Fibroblast of lung (primary cell): ENCODE measurements at regions not wholly inside any gene's neighbourhood (a gene's known extent, or its start where the extent isn't known, plus 50 kb on each side); places are given as distances from the start of the nearest gene placed in this dataset.

Experiments
- DNase-seq, 2 donors: peaks; one replicate each; pipeline versions ENCODE4 v3.0.0 to v3.0.0-alpha.2; 2010; ENCODE audit warnings: low read depth in 2 of 2
- H2AFZ ChIP-seq: 2 replicates; pipeline ENCODE4 v1.5.1; 2012; ENCODE audit warnings: low read length, control low read depth, inconsistent platforms
- H3K27ac ChIP-seq: 2 replicates; pipeline ENCODE4 v1.5.1; 2011; ENCODE audit warnings: low read length, control low read depth; ENCODE audit not compliant: insufficient read depth
- H3K27me3 ChIP-seq: 2 replicates; pipeline ENCODE4 v1.5.1; 2011; ENCODE audit warnings: mild to moderate bottlenecking, low read length; ENCODE audit not compliant: control insufficient read depth, insufficient read depth
- H3K36me3 ChIP-seq: 2 replicates; pipeline ENCODE4 v1.5.1; 2011; ENCODE audit warnings: low read length; ENCODE audit not compliant: control insufficient read depth, insufficient read depth
- H3K4me1 ChIP-seq: 2 replicates; pipeline ENCODE4 v1.5.1; 2011; ENCODE audit warnings: low read length; ENCODE audit not compliant: control insufficient read depth, insufficient read depth; ENCODE audit errors: extremely low read depth
- H3K4me2 ChIP-seq: 2 replicates; pipeline ENCODE4 v1.5.1; 2011; ENCODE audit warnings: low read length, control low read depth; ENCODE audit not compliant: insufficient read depth; ENCODE audit errors: extremely low read depth
- H3K4me3 ChIP-seq, 4 experiments: fragments of 200-600 bp in 1 of 4; sonication (generic) in 1 of 4; replicated peaks in 1 of 4; 2 replicates each; pipeline ENCODE4 v1.5.1; 2011 to 2016; ENCODE audit warnings: low read length in 4 of 4, low read depth in 3 of 4, mild to moderate bottlenecking in 3 of 4, control low read depth in 2 of 4, inconsistent platforms in 1 of 4, mixed read lengths in 1 of 4; ENCODE audit not compliant: insufficient read depth in 1 of 4; ENCODE audit errors: control extremely low read depth in 1 of 4
- H3K79me2 ChIP-seq: 2 replicates; pipeline ENCODE4 v1.5.1; 2012; ENCODE audit warnings: mild to moderate bottlenecking, low read length, inconsistent platforms; ENCODE audit not compliant: control insufficient read depth, insufficient read depth
- H3K9ac ChIP-seq: 2 replicates; pipeline ENCODE4 v1.5.1; 2011; ENCODE audit warnings: mild to moderate bottlenecking, low read length, control low read depth; ENCODE audit not compliant: insufficient read depth
- H3K9me3 ChIP-seq: 2 replicates; pipeline ENCODE4 v1.5.1; 2012; ENCODE audit warnings: low read depth, low read length; ENCODE audit not compliant: control insufficient read depth, insufficient read depth
- H4K20me1 ChIP-seq: 2 replicates; pipeline ENCODE4 v1.5.1; 2011; ENCODE audit warnings: low read length; ENCODE audit not compliant: control insufficient read depth, insufficient read depth; ENCODE audit errors: extremely low read depth
- CTCF ChIP-seq, 2 donors: IDR thresholded peaks in 1 of 2; conservative IDR thresholded peaks in 1 of 2; 1 replicate in 1 of 2; 2 replicates in 1 of 2; pipeline ENCODE4 v1.5.1; 2011 to 2012; ENCODE audit warnings: low read length in 2 of 2, control low read depth in 1 of 2, inconsistent platforms in 1 of 2, low read depth in 1 of 2, mild to moderate bottlenecking in 1 of 2
- EZH2 ChIP-seq: IDR thresholded peaks from 2 replicates; pipeline ENCODE4 v1.5.1; 2012; ENCODE audit warnings: low read length, control low read depth, mild to moderate bottlenecking; ENCODE audit errors: missing control alignments

- H4K20me1 ChIP-seq = no peaks in the 10 kb centered on the region
- H3K4me3 ChIP-seq = no peak overlapping the region
- peak in 1 of 2 donors; percentile 63 for DNase-seq
- no peak overlapping the region for H3K4me2 ChIP-seq
- H3K9ac ChIP-seq = no peak overlapping the region
- H3K9me3 ChIP-seq = no peaks in the 10 kb centered on the region
- no peak overlapping the region for H2AFZ ChIP-seq
- peaks cover 30% of the 10 kb centered on the region for H3K4me1 ChIP-seq
- no peak for TF ChIP-seq CTCF (conservative IDR thresholded peaks at IDR 0.05 in 1 of 2, IDR thresholded peaks at IDR 0.05 in 1 of 2; ENCODE audit: low read depth in 1 of 2, low read length in 2 of 2)
- no peak for TF ChIP-seq EZH2
- no peaks in the 10 kb centered on the region for H3K36me3 ChIP-seq
- H3K79me2 ChIP-seq = no peaks in the 10 kb centered on the region
- H3K27me3 ChIP-seq = no peaks in the 10 kb centered on the region
- peak overlapping the region; percentile 98 for H3K27ac ChIP-seq
These were observed 117.6 kb downstream of the MRPL14 start for GRCh38 chr6:44009425-44010321.

- no peak for TF ChIP-seq EZH2
- no peak for TF ChIP-seq CTCF (conservative IDR thresholded peaks at IDR 0.05 in 1 of 2, IDR thresholded peaks at IDR 0.05 in 1 of 2; ENCODE audit: low read depth in 1 of 2, low read length in 2 of 2)
- H3K4me1 ChIP-seq = peaks cover 33% of the 10 kb centered on the region
- DNase-seq = no peak
These were observed 118.4 kb downstream of the MRPL14 start for GRCh38 chr6:44008821-44009370.

GRCh38 chr6:44007818-44008621 is 119.2 kb downstream of the MRPL14 start:
- Histone ChIP-seq H3K4me3 (no peak overlapping the region), H3K36me3 (no peaks in the 10 kb centered on the region), H3K27me3 (no peaks in the 10 kb centered on the region), H3K9ac (no peak overlapping the region), H3K79me2 (no peaks in the 10 kb centered on the region), H3K9me3 (no peaks in the 10 kb centered on the region), H3K4me2 (no peak overlapping the region), H3K4me1 (peaks cover 33% of the 10 kb centered on the region), H3K27ac (no peak overlapping the region), H4K20me1 (no peaks in the 10 kb centered on the region), H2AFZ (no peak overlapping the region)
- TF ChIP-seq CTCF (conservative IDR thresholded peaks at IDR 0.05 in 1 of 2, IDR thresholded peaks at IDR 0.05 in 1 of 2; ENCODE audit: low read depth in 1 of 2, low read length in 2 of 2) (no peak), EZH2 (no peak)
- no peak for DNase-seq

More at GRCh38 chr6:44008821-44009370, 118.4 kb downstream of the MRPL14 start:
- Histone ChIP-seq H4K20me1 (no peaks in the 10 kb centered on the region), H3K79me2 (no peaks in the 10 kb centered on the region), H3K9ac (no peak overlapping the region), H3K36me3 (no peaks in the 10 kb centered on the region), H3K4me2 (no peak overlapping the region), H3K9me3 (no peaks in the 10 kb centered on the region), H3K27me3 (no peaks in the 10 kb centered on the region), H3K4me3 (no peak overlapping the region), H3K27ac (no peak overlapping the region), H2AFZ (no peak overlapping the region)
